22Rv1 (cell line): ENCODE measurements at regions not wholly inside any gene's neighbourhood (a gene's known extent, or its start where the extent isn't known, plus 50 kb on each side); places are given as distances from the start of the nearest gene placed in this dataset.

Experiments
- ZFX ChIP-seq: fragments of 450-650 bp; IDR thresholded peaks from 2 replicates; pipeline ENCODE4 v1.6.1; 2017; ENCODE audit warnings: antibody characterized with exemption, borderline replicate concordance
- TF ChIP-seq, protein P1 (sequence below): fragments of 450-650 bp; IDR thresholded peaks from 2 replicates; pipeline ENCODE4 v1.5.1; 2017; ENCODE audit warnings: mild to moderate bottlenecking

DNA sequence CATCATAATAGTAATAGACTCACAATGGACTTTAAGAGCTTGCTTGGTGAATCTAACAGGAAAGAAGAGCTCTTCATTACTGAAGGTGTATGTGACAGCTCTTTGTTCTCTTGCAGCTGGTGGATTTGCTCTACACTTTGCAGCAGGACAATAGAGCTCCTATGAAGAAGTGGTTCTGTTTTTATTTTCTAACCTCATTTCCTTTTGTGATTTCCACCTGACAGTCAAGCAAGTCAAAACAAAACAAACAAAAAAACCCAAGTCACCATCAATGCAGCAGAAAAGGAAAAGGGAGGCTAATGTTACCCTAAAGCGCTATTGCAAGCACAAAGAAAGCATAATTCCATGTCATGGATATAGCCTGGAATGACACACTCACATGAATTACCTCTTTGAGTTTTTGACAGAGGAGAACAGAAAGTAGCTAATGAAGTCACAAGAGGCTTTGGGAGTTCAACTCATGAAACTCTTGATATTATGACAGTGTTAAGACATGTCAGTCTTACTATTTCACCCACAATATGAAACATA, 1188.1 kb downstream of the EPHA7 start:
- TF ChIP-seq, protein P1, sequence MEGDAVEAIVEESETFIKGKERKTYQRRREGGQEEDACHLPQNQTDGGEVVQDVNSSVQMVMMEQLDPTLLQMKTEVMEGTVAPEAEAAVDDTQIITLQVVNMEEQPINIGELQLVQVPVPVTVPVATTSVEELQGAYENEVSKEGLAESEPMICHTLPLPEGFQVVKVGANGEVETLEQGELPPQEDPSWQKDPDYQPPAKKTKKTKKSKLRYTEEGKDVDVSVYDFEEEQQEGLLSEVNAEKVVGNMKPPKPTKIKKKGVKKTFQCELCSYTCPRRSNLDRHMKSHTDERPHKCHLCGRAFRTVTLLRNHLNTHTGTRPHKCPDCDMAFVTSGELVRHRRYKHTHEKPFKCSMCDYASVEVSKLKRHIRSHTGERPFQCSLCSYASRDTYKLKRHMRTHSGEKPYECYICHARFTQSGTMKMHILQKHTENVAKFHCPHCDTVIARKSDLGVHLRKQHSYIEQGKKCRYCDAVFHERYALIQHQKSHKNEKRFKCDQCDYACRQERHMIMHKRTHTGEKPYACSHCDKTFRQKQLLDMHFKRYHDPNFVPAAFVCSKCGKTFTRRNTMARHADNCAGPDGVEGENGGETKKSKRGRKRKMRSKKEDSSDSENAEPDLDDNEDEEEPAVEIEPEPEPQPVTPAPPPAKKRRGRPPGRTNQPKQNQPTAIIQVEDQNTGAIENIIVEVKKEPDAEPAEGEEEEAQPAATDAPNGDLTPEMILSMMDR: no peak
- no peak for TF ChIP-seq ZFX
